ENCODE measurements at regions not wholly inside any gene's neighbourhood (a gene's known extent, or its start where the extent isn't known, plus 50 kb on each side); places are given as distances from the start of the nearest gene placed in this dataset.
"Not testable (repeated sequence)": the region's sequence is repeated elsewhere in the genome, so short reads cannot be mapped to it uniquely, and the experiment has no call there.

DNA sequence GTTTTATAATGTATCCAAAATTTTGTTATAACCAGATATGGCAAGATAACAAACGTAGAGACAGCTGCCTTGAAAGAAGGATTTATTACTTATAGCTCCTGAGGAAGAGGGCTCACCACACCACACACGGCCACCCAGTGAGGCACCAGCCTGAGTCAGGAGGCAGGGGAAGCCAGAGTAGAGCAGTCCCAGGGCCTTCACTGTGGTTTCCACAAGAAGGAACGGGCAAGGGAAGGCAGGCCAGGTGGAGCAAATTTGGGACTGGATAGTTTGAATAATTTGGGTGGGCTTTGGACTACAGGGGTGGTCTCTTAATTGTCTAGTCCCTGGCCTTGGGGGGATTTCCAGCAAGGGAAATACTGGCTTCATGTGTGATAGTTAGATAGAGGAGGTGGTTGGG lies 72.5 kb downstream of the RRAGC start:
- DNase-seq, result no peak

DNA sequence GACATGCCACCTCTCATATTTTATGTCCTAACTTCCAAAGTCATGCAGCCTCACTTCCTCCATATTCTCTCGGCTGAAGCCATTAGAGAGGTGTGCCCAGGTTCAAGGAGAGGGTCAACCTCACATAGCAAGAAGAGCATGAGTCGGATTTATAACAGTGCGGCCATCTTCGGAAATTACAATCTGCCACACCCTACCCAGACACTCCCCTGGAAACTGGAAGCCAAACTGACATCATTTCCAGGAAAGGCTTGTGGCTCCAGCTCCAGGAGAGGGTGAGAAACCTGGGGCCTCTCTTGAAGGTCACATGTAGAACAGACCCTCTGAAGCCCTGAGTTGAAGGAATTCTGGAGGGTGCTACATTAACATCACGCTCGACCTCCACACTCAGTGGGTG lies 73.5 kb downstream of the RRAGC start:
- no peak for DNase-seq

DNA sequence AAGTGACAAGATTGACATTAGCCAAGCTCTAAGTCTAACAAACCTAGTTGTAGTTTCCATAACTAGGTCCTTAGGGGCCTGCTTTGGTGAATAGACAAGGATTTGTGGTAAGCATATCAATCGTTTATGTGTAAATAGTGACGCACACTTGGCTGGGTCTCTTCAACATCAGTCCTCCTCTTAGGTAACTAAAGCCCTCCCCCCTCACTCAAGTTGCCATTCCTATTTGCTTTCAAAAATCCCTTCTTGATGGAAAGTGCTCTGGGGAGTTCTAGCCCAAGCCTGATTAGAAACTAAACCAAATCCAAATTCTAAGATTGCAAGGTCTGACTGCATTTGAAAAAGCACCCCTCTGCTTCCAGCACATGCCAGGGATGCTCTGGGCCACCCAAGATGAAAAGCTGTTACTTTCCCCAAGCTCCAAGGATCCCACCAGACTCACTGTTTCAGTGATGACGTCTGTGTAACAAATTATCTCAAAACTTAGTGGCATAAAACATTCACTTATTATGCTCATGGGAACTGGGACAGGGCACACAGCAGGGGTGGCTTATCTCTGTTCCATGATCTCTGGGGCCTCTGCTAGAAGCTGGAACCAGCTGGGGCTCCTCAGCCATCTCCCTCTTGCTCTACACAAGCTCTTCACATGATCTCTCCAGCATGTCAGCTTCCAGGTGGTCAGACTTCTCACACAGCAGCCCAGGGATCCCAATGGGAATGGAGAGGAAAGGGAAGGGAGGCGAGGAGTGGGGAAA lies 74.1 kb downstream of the RRAGC start:
- no peak for DNase-seq

DNA sequence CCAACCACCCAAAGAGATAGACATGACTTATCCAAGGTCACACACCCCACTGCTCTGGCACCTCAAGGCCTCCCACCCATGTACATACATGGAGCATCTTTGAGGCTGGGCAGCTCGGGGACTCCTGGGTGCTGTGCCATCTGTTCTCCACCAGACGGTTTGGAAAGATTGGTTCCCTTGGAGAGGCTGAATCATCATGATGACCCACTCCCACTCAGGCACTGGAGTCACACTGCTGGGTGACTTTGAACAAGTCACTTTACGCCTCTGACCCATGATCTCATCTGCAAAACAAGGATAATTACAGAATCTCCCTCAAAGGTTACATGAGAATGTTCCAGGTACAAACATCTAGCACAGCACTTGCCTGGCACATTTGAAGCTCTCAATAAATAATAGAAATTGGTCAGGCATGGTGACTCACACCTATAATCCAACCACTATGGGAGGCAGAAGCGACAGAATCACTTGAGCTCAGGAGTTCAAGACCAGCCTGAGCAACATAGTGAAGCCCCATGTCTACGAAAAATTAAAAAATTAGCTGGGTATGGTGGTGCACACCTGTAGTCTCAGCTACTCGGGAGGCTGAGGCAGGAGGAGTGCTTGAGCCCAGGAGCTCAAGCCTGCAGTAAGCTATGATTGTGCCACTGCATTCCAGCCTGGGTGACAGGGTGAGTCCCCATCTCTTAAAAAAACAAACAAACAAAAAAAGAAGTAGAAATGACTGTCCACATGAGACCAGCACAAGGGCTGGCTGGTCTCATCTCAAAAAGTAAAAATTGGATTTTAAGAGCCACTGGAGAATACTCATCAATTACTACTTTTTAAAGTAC lies 74.9 kb downstream of the RRAGC start:
- no peak for DNase-seq

GRCh38 chr1:38783640-38784229 lies 75.8 kb downstream of the RRAGC start:
- no peak for DNase-seq

DNA sequence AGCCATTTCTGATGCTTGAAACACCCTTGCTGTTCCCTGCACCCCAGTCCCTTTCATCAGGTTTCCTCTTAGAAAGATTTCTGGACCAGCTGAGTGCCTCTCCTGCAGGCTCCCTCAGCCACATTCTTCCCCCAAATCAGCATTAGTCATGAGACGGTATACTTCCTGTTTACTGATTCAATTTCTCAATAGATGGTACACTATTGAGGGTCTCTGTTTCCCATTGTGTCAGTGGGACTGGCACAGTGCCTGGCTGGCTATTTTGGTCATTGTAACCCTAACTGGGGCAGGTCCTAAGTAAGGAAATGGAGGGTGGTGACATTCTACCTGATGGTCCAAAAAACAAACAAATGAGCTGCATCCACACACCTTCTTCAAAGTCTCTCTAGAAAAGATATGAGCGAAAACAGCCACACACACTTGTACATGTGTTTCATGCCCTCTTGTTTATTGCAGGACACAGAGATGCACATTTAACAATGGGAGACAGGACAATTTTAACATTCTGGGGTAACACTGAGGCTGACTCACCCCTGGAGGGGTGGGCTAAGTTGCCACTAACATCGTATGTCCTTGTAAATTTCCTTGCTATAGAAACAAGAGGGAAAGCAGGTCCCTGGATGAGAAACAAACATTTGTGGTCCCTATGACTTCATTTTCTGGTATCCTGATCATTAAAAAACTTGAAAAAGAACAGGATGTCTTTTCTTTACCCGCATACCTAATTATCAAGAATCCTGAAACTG lies 77.5 kb downstream of the RRAGC start:
- DNase-seq, result no peak

DNA sequence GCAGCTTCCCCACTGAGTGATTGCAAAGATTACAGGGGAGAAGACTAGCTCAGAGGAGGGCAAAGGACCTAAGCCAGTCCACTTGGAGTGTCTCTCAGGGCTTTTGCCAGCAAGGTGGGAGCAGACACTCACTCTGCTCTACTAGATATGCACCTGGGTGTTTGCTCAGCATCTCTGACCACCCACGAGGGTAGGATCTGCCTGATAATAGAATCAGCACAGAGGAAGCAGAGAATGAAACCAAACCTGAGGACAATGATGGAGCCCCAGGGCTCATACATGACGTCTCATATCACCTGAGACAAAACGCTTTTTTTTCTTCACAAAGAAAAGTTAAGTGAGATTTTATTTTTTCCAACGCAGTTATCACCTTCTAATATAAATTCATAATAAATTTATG lies 79.4 kb downstream of the RRAGC start:
- DNase-seq, result no peak

DNA sequence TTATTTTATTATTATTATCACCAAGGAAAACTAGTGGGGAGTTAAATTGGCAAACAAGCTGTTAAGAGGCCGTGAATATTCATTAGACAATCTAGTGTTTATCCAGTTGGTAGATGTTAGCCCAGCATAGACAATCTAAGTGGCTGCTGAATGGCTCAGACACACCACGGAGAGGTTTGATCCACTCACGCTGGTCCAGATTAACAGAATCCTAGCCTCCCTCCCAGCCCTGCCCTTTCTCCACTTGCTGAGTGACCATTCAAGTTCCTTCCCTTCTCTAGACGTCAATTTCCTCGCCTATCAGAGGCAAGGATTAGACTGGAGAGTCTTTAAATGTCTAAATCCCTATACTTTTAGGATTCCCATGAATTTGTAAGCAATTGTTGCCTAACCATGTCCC lies 80.1 kb downstream of the RRAGC start:
- DNase-seq, result no peak

GRCh38 chr1:38778521-38778920 lies 81.1 kb downstream of the RRAGC start:
- no peak for DNase-seq

DNA sequence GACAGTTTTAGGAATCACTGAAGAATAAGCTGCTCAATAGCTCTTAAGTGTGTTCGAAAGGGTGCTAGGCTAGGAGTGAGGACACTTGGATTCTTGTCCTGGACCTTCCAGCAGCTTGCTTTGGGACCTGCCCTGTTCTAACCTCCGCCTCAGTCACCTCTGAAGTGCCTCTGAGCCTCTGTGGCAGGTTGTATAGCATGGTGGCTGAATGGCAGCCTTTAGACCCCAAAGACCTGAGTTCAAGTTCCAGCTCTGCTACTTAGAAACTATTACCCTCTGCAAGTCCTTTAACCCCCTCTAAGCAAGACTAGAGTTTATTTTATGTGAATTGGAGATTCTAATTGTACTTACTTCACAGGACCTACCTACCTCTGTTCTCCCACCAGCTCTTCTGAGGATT lies 81.5 kb downstream of the RRAGC start:
- no peak for DNase-seq

DNA sequence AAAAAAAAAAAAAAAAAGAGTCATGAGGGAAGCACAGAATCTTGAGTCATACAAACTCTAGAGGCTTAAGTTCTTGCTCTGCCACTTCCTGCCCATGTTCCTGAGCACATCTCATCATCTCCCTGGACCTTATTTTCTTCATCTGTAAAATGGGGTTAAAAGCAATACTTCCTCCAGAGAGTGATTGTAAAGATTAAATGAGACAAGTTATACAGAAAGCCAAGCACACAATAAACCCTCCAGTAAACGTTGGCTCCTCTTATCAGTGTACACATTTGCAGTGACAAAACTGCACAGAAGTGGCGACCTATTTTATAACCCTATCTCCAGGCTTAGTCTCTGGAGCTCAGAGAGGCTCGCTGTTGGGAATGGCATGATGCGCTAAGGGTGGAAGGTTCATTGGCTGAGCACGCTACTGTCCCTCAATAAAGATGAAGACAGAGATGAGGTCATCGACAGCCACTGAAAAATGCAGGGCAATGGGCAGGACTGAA lies 82.1 kb downstream of the RRAGC start:
- DNase-seq, result no peak

DNA sequence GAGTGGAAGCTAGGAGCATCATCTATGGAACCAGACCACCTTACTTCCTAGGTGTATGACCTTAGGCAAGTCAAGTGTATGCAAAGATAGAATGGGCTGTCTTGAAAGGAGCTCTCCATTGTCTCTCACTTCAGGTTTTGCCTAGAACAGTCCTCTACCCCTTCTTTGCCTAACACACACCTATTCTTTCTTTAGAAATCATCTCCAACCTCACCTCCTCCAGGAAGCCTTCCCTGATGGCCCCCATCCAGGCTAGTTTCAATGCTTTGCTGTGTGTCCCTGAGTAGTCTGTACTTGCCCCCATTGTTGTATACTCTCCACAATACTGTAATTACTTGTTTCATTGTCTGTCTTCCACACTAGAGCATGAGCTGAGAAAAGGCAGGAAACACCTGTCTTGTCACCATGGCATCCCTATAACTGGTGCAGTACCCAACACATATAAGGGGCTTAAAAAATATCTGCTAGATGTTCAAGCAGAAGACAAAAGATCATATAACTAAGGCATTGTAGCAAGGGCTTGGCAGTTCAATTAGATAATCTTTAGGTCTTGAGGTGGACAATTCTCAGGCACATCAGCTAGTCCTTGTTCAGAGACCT lies 83.0 kb downstream of the RRAGC start:
- DNase-seq, result no peak

DNA sequence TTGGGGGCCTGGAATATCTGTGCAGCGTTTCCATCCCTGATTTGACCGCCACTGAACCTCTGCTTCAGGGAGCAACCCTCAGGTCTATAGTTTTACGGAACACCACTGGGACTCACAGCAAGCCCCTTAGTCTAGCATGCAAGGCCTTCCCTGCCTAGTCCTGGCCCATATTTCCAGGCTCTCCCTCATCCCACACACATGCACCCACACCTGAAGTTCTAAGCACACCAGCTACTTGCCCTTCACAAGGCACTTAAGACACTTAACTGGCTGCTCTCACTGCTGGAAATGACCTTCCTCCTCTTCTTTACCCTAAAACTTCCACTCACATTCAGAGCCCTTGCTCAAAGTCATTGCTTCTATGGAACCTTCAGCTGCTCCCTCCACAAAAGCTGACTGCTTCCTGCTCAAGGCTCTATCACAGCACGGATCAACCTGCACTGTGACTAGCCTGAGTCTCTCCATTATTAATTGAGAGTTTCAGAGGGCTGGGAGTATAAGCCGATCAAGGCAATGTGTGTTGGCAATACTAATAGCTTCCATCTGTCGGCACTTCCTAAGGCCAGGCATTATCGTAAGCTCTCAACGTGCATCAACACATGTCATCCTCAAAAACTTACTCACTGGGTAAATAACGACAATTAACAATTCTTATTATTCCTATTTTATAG lies 84.3 kb downstream of the RRAGC start:
- DNase-seq, result no peak

DNA sequence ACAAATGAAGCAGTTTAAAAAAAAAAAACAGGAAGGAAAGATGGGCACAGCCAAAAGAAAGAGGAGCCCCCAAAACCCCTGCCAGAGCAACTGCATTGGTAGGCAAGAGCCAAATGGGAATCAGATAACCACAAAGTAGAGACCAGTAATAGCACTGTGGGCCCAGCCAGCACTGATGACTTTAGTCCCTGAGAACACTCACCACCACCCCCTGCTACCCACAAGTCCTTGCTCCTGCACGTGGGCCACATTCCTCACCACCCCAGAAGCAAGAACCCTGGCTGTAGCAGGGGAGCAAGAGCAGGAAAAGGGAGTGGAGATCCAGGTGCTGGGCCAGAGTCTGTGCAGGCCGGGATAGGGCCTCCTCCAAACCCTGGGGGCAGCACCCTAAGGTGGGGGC lies 86.1 kb downstream of the RRAGC start:
- no peak for DNase-seq

GRCh38 chr1:38772953-38773352 lies 86.6 kb downstream of the RRAGC start:
- DNase-seq, result no peak

DNA sequence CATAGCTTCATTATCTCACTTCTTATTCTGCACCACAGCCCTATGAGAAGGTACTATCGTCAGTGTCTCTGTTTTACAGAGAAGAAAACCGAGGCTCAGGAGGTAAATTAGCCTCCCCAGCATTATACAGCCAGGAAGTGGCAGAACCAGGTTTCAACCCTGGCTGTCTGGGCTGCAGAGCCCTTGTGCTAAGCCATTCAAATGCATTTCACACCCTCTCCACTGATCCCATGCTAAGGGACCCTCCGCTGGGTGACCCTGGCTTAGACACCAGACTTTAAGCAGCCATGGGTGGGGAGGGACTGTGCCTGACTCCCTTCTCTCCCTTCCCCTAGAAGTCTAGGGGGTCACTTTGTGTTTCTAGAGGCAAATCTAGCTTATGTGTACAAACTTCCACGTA lies 87.5 kb downstream of the RRAGC start:
- DNase-seq, result no peak

- DNase-seq, result not testable (repeated sequence)
Observed at GRCh38 chr1:38770516-38771173, 88.9 kb downstream of the RRAGC start.

GRCh38 chr1:38766125-38766524 lies 93.4 kb downstream of the RRAGC start:
- no peak for DNase-seq

GRCh38 chr1:38763121-38763520 lies 96.5 kb downstream of the RRAGC start:
- no peak for DNase-seq

- no peak for DNase-seq
Observed at GRCh38 chr1:38760562-38760961, 99.0 kb downstream of the RRAGC start.

GRCh38 chr1:38758820-38759219 lies 100.8 kb downstream of the RRAGC start:
- DNase-seq, result no peak
